Bronchial epithelial cell (primary cell): ENCODE measurements at regions not wholly inside any gene's neighbourhood (a gene's known extent, or its start where the extent isn't known, plus 50 kb on each side); places are given as distances from the start of the nearest gene placed in this dataset.

Experiments used
- DNase-seq: peaks from one replicate; pipeline ENCODE4 v3.0.0-alpha.2; 2010; ENCODE audit warnings: low read depth
- FAIRE-seq: peaks from 2 replicates; lab custom pipeline; 2011; peaks lifted over from hg19 to GRCh38; lab: Jason Lieb, UNC
- H3K27me3 ChIP-seq: 2 replicates; pipeline ENCODE4 v1.5.1; 2011; ENCODE audit warnings: low read length; ENCODE audit not compliant: control insufficient read depth, insufficient read depth
- H3K36me3 ChIP-seq: 2 replicates; pipeline ENCODE4 v1.5.1; 2011; ENCODE audit warnings: low read length; ENCODE audit not compliant: control insufficient read depth, insufficient read depth
- H3K4me3 ChIP-seq: 2 replicates; pipeline ENCODE4 v1.5.1; 2011; ENCODE audit warnings: mild to moderate bottlenecking, low read depth, low read length, control low read depth
- CTCF ChIP-seq: IDR thresholded peaks from 2 replicates; pipeline ENCODE4 v1.5.1; 2011; ENCODE audit warnings: mild to moderate bottlenecking, moderate library complexity, low read length, control low read depth, inconsistent platforms; ENCODE audit not compliant: insufficient read depth, severe bottlenecking

- TF ChIP-seq CTCF: no peak
- Histone ChIP-seq H3K4me3 (no peak overlapping the region), H3K36me3 (no peaks in the 10 kb centered on the region), H3K27me3 (no peaks in the 10 kb centered on the region)
- no peak for DNase-seq
- no peak for FAIRE-seq
Measured at GRCh38 chr3:930866-931265, 162.0 kb upstream of the CNTN6 start.

GRCh38 chr3:933326-933725 lies 159.5 kb upstream of the CNTN6 start:
- H3K27me3 ChIP-seq: no peaks in the 10 kb centered on the region
- H3K4me3 ChIP-seq: no peak overlapping the region
- no peak for DNase-seq
- no peak for TF ChIP-seq CTCF
- no peak for FAIRE-seq
- H3K36me3 ChIP-seq: no peaks in the 10 kb centered on the region

- FAIRE-seq (no peak), DNase-seq (no peak)
- no peaks in the 10 kb centered on the region for H3K36me3 ChIP-seq
- TF ChIP-seq CTCF: no peak
- H3K4me3 ChIP-seq: no peak overlapping the region
- H3K27me3 ChIP-seq: no peaks in the 10 kb centered on the region
Measured at GRCh38 chr3:944786-945185, 148.0 kb upstream of the CNTN6 start.

GRCh38 chr3:945738-946137 lies 147.1 kb upstream of the CNTN6 start:
- Histone ChIP-seq H3K27me3 (no peaks in the 10 kb centered on the region), H3K4me3 (no peak overlapping the region), H3K36me3 (no peaks in the 10 kb centered on the region)
- no peak for FAIRE-seq
- TF ChIP-seq CTCF: no peak
- DNase-seq: no peak

GRCh38 chr3:952906-953305 lies 139.9 kb upstream of the CNTN6 start:
- H3K4me3 ChIP-seq: no peak overlapping the region
- DNase-seq (no peak), FAIRE-seq (no peak)
- TF ChIP-seq CTCF: no peak
- H3K36me3 ChIP-seq: no peaks in the 10 kb centered on the region
- H3K27me3 ChIP-seq: no peaks in the 10 kb centered on the region

- Histone ChIP-seq H3K36me3 (no peaks in the 10 kb centered on the region), H3K27me3 (no peaks in the 10 kb centered on the region), H3K4me3 (no peak overlapping the region)
- no peak for TF ChIP-seq CTCF
- FAIRE-seq: no peak
- DNase-seq: no peak
Measured at GRCh38 chr3:963255-963654, 129.6 kb upstream of the CNTN6 start.
